ENCODE measurements at regions not wholly inside any gene's neighbourhood (a gene's known extent, or its start where the extent isn't known, plus 50 kb on each side); places are given as distances from the start of the nearest gene placed in this dataset.

DNA sequence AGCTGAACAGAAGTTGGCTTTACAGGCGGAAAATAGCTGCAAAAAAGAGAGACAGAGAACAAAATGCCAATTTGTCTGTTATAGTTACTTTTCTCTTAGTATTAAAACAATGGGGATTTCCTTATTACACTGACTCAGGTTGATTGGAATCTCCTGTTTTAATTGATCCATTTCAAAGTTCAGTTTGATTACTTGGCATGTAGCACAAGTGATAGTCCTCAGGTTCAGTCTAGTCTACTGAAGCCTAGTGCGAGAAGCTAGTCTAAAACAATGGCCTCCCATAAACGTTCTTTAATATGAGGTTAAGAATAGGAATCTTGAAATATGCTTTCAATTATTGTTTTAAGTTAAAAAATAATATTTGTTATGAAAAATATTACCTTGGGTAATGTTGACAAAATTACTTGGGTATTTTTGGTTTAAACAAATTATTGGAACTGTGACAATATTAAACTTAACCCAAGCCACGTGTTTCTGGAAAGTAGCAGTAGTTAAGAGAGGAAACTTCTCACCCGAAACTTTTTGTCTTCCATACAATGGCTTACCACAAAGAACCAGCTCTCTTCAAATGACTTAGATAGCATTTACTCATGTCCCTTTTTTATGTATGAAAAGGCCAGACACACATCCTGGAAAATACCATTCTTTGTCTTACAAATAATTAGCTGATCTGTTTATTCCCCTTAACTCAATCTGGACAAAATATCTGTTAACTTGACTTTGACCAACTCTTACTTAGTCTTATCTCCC lies 1326.2 kb upstream of the TMEFF2 start:
- no peaks in the 10 kb centered on the region for H3K36me3 Mint-ChIP-seq (ENCODE audit: low read depth)
- H3K4me3 Mint-ChIP-seq, result no peak overlapping the region
- H3K9me3 Mint-ChIP-seq, result peaks cover 9% of the 10 kb centered on the region
- H3K27ac Mint-ChIP-seq, result no peak overlapping the region
- DNase-seq, result no peak
- TF ChIP-seq, protein P1, sequence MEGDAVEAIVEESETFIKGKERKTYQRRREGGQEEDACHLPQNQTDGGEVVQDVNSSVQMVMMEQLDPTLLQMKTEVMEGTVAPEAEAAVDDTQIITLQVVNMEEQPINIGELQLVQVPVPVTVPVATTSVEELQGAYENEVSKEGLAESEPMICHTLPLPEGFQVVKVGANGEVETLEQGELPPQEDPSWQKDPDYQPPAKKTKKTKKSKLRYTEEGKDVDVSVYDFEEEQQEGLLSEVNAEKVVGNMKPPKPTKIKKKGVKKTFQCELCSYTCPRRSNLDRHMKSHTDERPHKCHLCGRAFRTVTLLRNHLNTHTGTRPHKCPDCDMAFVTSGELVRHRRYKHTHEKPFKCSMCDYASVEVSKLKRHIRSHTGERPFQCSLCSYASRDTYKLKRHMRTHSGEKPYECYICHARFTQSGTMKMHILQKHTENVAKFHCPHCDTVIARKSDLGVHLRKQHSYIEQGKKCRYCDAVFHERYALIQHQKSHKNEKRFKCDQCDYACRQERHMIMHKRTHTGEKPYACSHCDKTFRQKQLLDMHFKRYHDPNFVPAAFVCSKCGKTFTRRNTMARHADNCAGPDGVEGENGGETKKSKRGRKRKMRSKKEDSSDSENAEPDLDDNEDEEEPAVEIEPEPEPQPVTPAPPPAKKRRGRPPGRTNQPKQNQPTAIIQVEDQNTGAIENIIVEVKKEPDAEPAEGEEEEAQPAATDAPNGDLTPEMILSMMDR (IDR thresholded peaks at IDR 0.05), result no peak
- H3K4me1 Mint-ChIP-seq, result no peaks in the 10 kb centered on the region
- H3K27me3 Mint-ChIP-seq (ENCODE audit: low read depth, poor library complexity), result peaks cover 7% of the 10 kb centered on the region

DNA sequence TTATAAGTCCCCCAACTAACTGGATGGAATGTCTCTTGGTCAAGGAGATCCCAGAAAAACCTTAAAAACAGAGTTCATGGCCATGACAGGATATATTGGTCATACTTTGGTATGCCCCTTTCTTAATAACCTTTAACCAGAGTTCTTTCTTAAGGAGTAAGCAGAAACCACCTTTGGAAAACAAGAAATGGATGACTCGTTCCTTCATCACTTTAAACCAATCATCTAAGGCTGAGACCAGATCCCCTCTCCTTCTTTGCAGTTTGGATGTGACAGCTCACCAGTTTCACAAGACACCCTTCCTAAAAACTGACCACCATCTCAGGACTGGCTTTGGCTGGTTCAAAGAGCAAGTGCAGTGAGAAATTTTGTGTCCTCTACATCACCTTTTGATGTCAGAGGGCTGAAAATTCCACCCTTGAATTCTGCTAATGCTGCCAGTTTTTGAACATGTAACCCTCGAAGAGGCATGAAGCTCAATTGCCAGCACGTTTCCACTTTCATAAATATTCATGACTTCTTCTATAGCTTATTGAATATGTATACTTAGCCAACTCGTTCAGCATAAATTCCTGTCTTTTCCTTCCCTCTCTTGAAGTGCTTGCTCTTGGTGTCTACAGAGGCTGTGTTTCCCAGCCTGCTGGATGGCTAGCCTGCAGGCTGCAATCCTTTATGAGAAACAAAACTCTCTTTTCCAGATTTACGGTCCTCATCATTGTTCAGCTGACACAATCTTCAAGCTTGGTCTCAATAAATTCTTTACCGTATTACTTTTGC lies 1323.5 kb upstream of the TMEFF2 start:
- peaks cover 10% of the 10 kb centered on the region for H3K27me3 Mint-ChIP-seq (ENCODE audit: low read depth, poor library complexity)
- peak overlapping the region; percentile 12 for H3K27ac Mint-ChIP-seq
- no peak overlapping the region for H3K4me3 Mint-ChIP-seq
- peaks cover 9% of the 10 kb centered on the region for H3K9me3 Mint-ChIP-seq
- DNase-seq, result no peak
- H3K4me1 Mint-ChIP-seq, result no peaks in the 10 kb centered on the region
- H3K36me3 Mint-ChIP-seq (ENCODE audit: low read depth), result no peaks in the 10 kb centered on the region
- TF ChIP-seq, protein P1 (IDR thresholded peaks at IDR 0.05), result no peak

DNA sequence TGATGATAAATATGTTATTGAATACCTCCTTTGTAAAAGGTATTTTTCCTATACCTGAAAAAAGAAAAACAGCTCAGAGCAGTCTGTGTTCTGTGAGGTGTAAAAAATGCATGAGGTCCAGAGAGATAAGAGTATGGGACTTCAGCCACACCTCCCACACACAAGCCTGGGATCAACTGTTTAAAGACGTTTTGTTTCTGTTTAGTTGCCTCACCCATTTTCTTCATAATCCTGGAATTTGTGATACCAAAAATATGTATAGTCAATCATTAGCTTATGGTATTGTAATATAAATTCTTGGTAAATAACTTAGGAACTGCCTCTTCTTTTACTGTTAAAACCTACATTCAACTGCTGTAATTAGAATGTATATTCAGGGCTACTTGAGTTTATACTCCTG lies 1322.9 kb upstream of the TMEFF2 start:
- Mint-ChIP-seq H3K27me3 (ENCODE audit: low read depth, poor library complexity) (peaks cover 10% of the 10 kb centered on the region), H3K9me3 (peaks cover 9% of the 10 kb centered on the region), H3K4me3 (no peak overlapping the region), H3K27ac (no peak overlapping the region), H3K4me1 (no peaks in the 10 kb centered on the region), H3K36me3 (ENCODE audit: low read depth) (no peaks in the 10 kb centered on the region)
- TF ChIP-seq, protein P1 (IDR thresholded peaks at IDR 0.05), result no peak
- DNase-seq, result no peak

DNA sequence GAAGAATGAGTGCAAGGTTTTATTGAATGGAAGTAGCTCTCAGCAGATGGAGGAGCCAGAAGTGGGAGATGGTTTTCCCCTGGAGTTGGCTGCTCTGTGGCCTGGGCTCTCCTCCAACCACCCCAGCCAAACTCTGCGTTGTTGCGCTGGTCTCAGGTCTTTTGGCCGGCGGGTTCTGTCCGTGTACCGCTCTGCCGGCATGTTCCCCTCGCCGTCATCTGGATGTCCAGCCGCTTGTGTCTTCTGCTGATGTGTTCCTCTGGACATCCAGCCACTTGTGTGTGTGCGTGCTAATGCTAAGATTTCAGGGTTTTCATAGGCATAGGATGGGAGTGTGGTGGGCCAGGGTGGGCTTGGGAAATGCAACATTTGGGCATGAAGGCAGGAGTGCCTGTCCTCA lies 1311.3 kb upstream of the TMEFF2 start:
- H3K36me3 Mint-ChIP-seq (ENCODE audit: low read depth), result no peaks in the 10 kb centered on the region
- H3K27ac Mint-ChIP-seq, result no peak overlapping the region

DNA sequence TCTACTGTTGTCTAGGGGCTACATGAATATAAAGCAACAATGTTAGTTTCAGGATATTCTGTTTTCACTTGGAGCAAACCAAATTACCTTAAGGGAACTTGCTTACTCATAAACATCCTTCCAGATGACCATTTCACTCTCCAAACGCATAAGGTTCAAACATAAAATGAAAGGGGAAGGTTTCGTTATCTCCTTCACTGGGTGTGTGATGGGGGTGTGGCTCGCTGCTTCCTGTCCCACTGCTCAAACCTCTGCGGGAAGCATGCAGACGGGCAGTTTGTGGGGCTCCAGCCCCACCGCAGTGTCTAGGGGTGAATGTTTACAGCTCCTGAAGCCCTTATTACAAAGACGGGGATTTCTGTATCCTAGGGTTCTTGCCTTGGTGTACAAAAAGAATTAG lies 1310.9 kb upstream of the TMEFF2 start:
- Mint-ChIP-seq H3K4me3 (no peak overlapping the region), H3K4me1 (peaks cover 14% of the 10 kb centered on the region), H3K27me3 (ENCODE audit: low read depth, poor library complexity) (no peaks in the 10 kb centered on the region), H3K9me3 (peaks cover 3% of the 10 kb centered on the region), H3K27ac (no peak overlapping the region), H3K36me3 (ENCODE audit: low read depth) (no peaks in the 10 kb centered on the region)
- TF ChIP-seq, protein P1 (IDR thresholded peaks at IDR 0.05), result no peak
- DNase-seq, result no peak

More for the DNA sequence above, 1311.3 kb upstream of the TMEFF2 start:
- Mint-ChIP-seq H3K4me1 (peaks cover 14% of the 10 kb centered on the region), H3K4me3 (no peak overlapping the region), H3K27me3 (ENCODE audit: low read depth, poor library complexity) (no peaks in the 10 kb centered on the region), H3K9me3 (peaks cover 3% of the 10 kb centered on the region)
- TF ChIP-seq, protein P1 (IDR thresholded peaks at IDR 0.05), result no peak
- DNase-seq, result no peak
